WTC11 (cell line): ENCODE measurements at regions not wholly inside any gene's neighbourhood (a gene's known extent, or its start where the extent isn't known, plus 50 kb on each side); places are given as distances from the start of the nearest gene placed in this dataset.

Source experiments
- NFYB ChIP-seq: sonication (generic); formaldehyde crosslinking; conservative IDR thresholded peaks from 2 replicates; pipeline ENCODE4 v1.8.0; 2022; ENCODE audit warnings: low read depth, missing genetic modification reagents
- TF ChIP-seq, protein P1 (sequence below): sonication (generic); formaldehyde crosslinking; IDR thresholded peaks from 2 replicates; pipeline ENCODE4 v1.8.0; 2022; ENCODE audit warnings: mild to moderate bottlenecking, missing genetic modification reagents
- TF ChIP-seq, protein P2 (sequence below): fragments of 200-600 bp; IDR thresholded peaks from 2 replicates; pipeline ENCODE4 v1.8.0; 2022; ENCODE audit warnings: antibody characterized with exemption
- TF ChIP-seq, protein P3 (sequence below): sonication (generic); formaldehyde crosslinking; IDR thresholded peaks from 2 replicates; pipeline ENCODE4 v1.8.1; 2022; ENCODE audit warnings: low read depth, missing genetic modification reagents, borderline replicate concordance
- TF ChIP-seq, protein P4 (sequence below): sonication (generic); formaldehyde crosslinking; conservative IDR thresholded peaks from 2 replicates; pipeline ENCODE4 v1.8.1; 2022; ENCODE audit warnings: mild to moderate bottlenecking, missing genetic modification reagents
- TF ChIP-seq, protein P5 (sequence below): sonication (generic); formaldehyde crosslinking; IDR thresholded peaks from 2 replicates; pipeline ENCODE4 v1.8.0; 2022; ENCODE audit warnings: mild to moderate bottlenecking, missing genetic modification reagents

DNA sequence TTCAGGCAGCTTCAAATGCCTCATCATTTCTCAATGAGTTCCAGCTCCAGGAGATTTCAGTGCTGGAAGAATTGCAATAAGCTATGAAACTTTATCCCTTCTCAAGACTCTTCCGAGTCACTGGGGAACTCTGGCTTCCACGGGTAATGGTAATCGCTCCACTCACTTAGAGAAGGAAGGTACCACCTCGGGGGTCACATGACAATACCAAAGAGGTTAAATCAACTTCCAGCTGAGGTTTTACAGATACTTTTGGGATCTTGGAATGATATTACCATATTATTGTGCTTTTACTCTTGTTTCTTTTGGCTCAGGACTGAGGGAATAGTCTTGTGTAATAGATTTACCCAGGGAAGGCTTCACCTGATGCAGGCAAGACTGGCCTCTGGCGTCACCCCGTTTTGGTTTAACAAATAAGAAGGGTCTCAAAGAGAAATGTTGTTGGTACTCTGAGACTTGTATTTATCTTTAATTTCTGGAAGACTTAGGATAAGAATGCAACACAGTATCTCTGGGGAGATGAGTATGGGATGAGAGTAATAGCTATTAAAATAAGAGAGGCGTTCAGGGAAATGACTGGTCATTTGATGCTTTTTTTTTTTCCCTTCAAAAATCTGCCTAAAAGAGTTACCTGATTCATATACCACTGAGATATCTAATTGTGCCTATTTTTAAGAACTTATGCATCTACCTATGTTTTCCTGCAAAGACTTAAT, 316.9 kb upstream of the ZEB2 start:
- TF ChIP-seq, protein P1, sequence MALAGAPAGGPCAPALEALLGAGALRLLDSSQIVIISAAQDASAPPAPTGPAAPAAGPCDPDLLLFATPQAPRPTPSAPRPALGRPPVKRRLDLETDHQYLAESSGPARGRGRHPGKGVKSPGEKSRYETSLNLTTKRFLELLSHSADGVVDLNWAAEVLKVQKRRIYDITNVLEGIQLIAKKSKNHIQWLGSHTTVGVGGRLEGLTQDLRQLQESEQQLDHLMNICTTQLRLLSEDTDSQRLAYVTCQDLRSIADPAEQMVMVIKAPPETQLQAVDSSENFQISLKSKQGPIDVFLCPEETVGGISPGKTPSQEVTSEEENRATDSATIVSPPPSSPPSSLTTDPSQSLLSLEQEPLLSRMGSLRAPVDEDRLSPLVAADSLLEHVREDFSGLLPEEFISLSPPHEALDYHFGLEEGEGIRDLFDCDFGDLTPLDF (CRISPR knock-in tag), result no peak
- TF ChIP-seq, protein P2, sequence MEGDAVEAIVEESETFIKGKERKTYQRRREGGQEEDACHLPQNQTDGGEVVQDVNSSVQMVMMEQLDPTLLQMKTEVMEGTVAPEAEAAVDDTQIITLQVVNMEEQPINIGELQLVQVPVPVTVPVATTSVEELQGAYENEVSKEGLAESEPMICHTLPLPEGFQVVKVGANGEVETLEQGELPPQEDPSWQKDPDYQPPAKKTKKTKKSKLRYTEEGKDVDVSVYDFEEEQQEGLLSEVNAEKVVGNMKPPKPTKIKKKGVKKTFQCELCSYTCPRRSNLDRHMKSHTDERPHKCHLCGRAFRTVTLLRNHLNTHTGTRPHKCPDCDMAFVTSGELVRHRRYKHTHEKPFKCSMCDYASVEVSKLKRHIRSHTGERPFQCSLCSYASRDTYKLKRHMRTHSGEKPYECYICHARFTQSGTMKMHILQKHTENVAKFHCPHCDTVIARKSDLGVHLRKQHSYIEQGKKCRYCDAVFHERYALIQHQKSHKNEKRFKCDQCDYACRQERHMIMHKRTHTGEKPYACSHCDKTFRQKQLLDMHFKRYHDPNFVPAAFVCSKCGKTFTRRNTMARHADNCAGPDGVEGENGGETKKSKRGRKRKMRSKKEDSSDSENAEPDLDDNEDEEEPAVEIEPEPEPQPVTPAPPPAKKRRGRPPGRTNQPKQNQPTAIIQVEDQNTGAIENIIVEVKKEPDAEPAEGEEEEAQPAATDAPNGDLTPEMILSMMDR, result no peak
- TF ChIP-seq, protein P3, sequence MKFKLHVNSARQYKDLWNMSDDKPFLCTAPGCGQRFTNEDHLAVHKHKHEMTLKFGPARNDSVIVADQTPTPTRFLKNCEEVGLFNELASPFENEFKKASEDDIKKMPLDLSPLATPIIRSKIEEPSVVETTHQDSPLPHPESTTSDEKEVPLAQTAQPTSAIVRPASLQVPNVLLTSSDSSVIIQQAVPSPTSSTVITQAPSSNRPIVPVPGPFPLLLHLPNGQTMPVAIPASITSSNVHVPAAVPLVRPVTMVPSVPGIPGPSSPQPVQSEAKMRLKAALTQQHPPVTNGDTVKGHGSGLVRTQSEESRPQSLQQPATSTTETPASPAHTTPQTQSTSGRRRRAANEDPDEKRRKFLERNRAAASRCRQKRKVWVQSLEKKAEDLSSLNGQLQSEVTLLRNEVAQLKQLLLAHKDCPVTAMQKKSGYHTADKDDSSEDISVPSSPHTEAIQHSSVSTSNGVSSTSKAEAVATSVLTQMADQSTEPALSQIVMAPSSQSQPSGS (CRISPR knock-in tag), result no peak
- TF ChIP-seq, protein P4, sequence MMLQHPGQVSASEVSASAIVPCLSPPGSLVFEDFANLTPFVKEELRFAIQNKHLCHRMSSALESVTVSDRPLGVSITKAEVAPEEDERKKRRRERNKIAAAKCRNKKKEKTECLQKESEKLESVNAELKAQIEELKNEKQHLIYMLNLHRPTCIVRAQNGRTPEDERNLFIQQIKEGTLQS (CRISPR knock-in tag), result no peak
- TF ChIP-seq, protein P5, sequence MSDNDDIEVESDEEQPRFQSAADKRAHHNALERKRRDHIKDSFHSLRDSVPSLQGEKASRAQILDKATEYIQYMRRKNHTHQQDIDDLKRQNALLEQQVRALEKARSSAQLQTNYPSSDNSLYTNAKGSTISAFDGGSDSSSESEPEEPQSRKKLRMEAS (CRISPR knock-in tag), result no peak
- TF ChIP-seq NFYB (CRISPR knock-in tag), result no peak
